ENCODE measurements at regions not wholly inside any gene's neighbourhood (a gene's known extent, or its start where the extent isn't known, plus 50 kb on each side); places are given as distances from the start of the nearest gene placed in this dataset.

DNA sequence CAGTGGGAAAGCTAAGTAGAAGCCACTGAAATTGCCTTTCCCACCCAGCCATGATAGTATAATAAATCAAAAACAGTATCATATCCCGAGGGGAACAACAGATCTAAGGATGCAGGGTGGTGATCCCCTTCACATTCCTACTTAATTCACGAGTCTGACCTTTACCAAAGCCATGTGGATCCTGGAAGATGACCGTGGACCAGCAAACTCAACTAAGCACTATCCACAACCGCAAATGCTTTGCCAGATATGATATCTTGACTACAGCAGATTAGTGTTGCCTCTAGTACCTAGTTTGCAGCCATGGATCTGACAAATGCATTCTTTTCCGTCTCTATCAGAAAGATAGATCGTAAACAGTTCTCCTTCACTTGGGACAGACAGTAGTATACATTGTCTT, 67.3 kb upstream of the IL6 start:
- H3K27ac ChIP-seq (ENCODE audit: insufficient read depth, low read length, poor library complexity, severe bottlenecking): no peak overlapping the region

DNA sequence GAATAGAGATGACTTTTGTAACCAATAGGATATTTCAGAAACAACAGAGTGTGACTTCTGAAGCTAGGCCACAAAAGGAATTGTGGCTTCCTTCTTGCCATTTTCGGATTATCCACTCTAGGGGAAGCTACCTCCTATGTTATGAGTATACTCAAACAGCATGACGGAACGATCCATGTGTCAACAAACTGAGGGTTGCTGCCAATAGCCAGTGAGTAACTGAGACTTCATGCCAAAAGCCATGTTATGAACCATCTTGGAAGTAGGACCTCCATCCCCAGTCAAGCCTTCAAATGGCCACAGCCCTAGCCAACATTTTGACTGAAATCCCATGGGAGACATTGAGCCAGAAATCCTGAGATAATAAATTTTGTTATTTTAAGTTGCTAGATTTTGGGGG, 69.0 kb upstream of the IL6 start:
- H3K4me1 ChIP-seq (ENCODE audit: control insufficient read depth, insufficient read depth, low read length, poor library complexity, severe bottlenecking): no peaks in the 10 kb centered on the region
- H3K27ac ChIP-seq (ENCODE audit: insufficient read depth, low read length, poor library complexity, severe bottlenecking): no peak overlapping the region
- no peak for DNase-seq
- no peaks in the 10 kb centered on the region for H3K9me3 ChIP-seq (ENCODE audit: control insufficient read depth, low read length)
- no peaks in the 10 kb centered on the region for H3K27me3 ChIP-seq (replicated peaks; ENCODE audit: control insufficient read depth, insufficient read depth, low read length, poor library complexity, severe bottlenecking)
- no peaks in the 10 kb centered on the region for H3K36me3 ChIP-seq (ENCODE audit: control insufficient read depth, insufficient read depth, low read length)
- no peak overlapping the region for H3K4me3 ChIP-seq (ENCODE audit: insufficient read depth, low read depth, low read length, poor library complexity, severe bottlenecking)

More for the DNA sequence above, 67.3 kb upstream of the IL6 start:
- no peaks in the 10 kb centered on the region for H3K4me1 ChIP-seq (ENCODE audit: control insufficient read depth, insufficient read depth, low read length, poor library complexity, severe bottlenecking)
- H3K4me3 ChIP-seq (ENCODE audit: insufficient read depth, low read depth, low read length, poor library complexity, severe bottlenecking): no peak overlapping the region
- no peaks in the 10 kb centered on the region for H3K9me3 ChIP-seq (ENCODE audit: control insufficient read depth, low read length)
- no peak for DNase-seq
- no peaks in the 10 kb centered on the region for H3K27me3 ChIP-seq (replicated peaks; ENCODE audit: control insufficient read depth, insufficient read depth, low read length, poor library complexity, severe bottlenecking)
- no peaks in the 10 kb centered on the region for H3K36me3 ChIP-seq (ENCODE audit: control insufficient read depth, insufficient read depth, low read length)

DNA sequence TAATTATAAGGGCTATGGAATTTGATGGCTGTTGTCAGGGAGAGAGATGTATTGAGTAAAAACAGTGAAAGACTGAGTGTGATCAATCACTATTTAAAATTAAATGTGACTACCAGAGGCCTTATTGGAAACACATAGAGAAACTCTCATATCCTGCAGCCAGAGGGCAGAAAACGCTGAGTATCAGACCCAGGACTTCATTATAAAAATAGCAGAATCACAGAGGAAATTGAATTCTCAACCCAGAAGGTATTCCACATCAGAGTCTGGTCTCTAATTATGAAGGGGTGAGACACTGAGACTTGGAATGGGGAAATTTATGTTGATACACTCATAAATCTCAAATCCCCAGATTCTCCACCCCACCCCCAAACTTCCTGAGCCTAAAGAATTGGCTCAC, 69.5 kb upstream of the IL6 start:
- DNase-seq: no peak
- Histone ChIP-seq H3K27me3 (replicated peaks; ENCODE audit: control insufficient read depth, insufficient read depth, low read length, poor library complexity, severe bottlenecking) (no peaks in the 10 kb centered on the region), H3K36me3 (ENCODE audit: control insufficient read depth, insufficient read depth, low read length) (no peaks in the 10 kb centered on the region), H3K9me3 (ENCODE audit: control insufficient read depth, low read length) (no peaks in the 10 kb centered on the region), H3K4me1 (ENCODE audit: control insufficient read depth, insufficient read depth, low read length, poor library complexity, severe bottlenecking) (no peaks in the 10 kb centered on the region), H3K27ac (ENCODE audit: insufficient read depth, low read length, poor library complexity, severe bottlenecking) (no peak overlapping the region), H3K4me3 (ENCODE audit: insufficient read depth, low read depth, low read length, poor library complexity, severe bottlenecking) (no peak overlapping the region)

DNA sequence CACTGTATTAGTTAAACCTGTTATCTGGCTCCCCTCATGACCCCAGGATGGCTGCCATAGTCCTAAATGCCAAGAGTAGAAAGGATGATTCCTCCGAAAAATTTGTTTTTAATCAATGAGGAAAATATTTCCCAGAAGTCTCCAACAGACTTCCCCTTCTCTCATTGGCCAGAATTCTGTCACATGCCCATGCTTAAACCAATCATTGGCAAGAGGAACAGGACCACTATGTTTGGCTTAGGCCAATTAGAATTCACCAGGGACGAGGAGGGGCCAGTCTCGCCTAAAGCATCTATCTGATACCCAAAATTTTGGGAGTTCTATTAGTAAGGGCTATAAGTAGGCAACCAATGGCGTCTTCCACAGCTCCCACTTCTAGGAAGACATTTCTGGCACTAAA, 71.2 kb upstream of the IL6 start:
- H3K27ac ChIP-seq (ENCODE audit: insufficient read depth, low read length, poor library complexity, severe bottlenecking): no peak overlapping the region
- H3K4me1 ChIP-seq (ENCODE audit: control insufficient read depth, insufficient read depth, low read length, poor library complexity, severe bottlenecking): no peaks in the 10 kb centered on the region
- no peaks in the 10 kb centered on the region for H3K27me3 ChIP-seq (replicated peaks; ENCODE audit: control insufficient read depth, insufficient read depth, low read length, poor library complexity, severe bottlenecking)
- H3K36me3 ChIP-seq (ENCODE audit: control insufficient read depth, insufficient read depth, low read length): no peaks in the 10 kb centered on the region
- no peaks in the 10 kb centered on the region for H3K9me3 ChIP-seq (ENCODE audit: control insufficient read depth, low read length)
- DNase-seq: no peak
- no peak overlapping the region for H3K4me3 ChIP-seq (ENCODE audit: insufficient read depth, low read depth, low read length, poor library complexity, severe bottlenecking)

DNA sequence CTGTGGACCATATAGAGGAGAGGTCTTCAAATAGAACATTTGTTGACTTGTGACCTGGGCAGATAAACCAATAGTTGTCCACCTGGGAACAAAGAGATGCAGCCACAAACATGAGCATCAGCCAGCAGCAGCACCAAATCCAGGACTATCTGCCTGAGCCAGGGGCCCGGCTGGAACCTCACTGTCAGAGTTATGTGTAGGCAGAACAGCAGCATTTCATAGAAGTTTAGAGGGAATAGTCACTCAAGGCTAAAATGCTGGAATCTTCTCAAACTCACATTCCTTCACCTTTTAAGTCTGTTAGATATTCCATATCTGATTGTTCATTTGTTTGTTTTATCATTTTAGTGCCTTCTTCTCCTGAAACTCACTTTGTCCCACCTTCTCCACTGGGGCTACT, 72.2 kb upstream of the IL6 start:
- H3K36me3 ChIP-seq (ENCODE audit: control insufficient read depth, insufficient read depth, low read length): no peaks in the 10 kb centered on the region
- no peaks in the 10 kb centered on the region for H3K9me3 ChIP-seq (ENCODE audit: control insufficient read depth, low read length)
- no peak overlapping the region for H3K4me3 ChIP-seq (ENCODE audit: insufficient read depth, low read depth, low read length, poor library complexity, severe bottlenecking)
- no peaks in the 10 kb centered on the region for H3K4me1 ChIP-seq (ENCODE audit: control insufficient read depth, insufficient read depth, low read length, poor library complexity, severe bottlenecking)
- no peaks in the 10 kb centered on the region for H3K27me3 ChIP-seq (replicated peaks; ENCODE audit: control insufficient read depth, insufficient read depth, low read length, poor library complexity, severe bottlenecking)
- DNase-seq: no peak
- H3K27ac ChIP-seq (ENCODE audit: insufficient read depth, low read length, poor library complexity, severe bottlenecking): no peak overlapping the region

DNA sequence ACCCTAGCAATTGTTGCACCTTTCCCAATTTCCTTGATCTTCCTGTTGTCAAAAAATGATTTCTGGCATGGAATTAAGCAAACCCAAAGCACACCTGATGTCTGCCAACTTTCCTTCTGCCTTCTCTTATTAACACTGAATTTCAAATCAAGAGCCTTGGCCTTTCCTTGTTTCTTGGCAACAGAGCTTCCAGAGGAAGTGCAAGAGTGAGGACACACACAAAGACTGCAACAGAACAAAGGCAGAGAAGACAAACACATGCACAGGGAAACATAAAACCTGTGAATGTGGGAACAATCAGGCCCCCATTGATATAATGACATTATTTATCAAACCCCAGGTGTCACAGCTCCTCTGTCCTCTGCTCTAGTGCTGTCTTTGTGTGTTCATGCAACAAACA, 73.0 kb upstream of the IL6 start:
- Histone ChIP-seq H3K9me3 (ENCODE audit: control insufficient read depth, low read length) (no peaks in the 10 kb centered on the region), H3K27me3 (replicated peaks; ENCODE audit: control insufficient read depth, insufficient read depth, low read length, poor library complexity, severe bottlenecking) (no peaks in the 10 kb centered on the region), H3K27ac (ENCODE audit: insufficient read depth, low read length, poor library complexity, severe bottlenecking) (no peak overlapping the region), H3K36me3 (ENCODE audit: control insufficient read depth, insufficient read depth, low read length) (no peaks in the 10 kb centered on the region), H3K4me3 (ENCODE audit: insufficient read depth, low read depth, low read length, poor library complexity, severe bottlenecking) (no peak overlapping the region), H3K4me1 (ENCODE audit: control insufficient read depth, insufficient read depth, low read length, poor library complexity, severe bottlenecking) (no peaks in the 10 kb centered on the region)
- DNase-seq: no peak

DNA sequence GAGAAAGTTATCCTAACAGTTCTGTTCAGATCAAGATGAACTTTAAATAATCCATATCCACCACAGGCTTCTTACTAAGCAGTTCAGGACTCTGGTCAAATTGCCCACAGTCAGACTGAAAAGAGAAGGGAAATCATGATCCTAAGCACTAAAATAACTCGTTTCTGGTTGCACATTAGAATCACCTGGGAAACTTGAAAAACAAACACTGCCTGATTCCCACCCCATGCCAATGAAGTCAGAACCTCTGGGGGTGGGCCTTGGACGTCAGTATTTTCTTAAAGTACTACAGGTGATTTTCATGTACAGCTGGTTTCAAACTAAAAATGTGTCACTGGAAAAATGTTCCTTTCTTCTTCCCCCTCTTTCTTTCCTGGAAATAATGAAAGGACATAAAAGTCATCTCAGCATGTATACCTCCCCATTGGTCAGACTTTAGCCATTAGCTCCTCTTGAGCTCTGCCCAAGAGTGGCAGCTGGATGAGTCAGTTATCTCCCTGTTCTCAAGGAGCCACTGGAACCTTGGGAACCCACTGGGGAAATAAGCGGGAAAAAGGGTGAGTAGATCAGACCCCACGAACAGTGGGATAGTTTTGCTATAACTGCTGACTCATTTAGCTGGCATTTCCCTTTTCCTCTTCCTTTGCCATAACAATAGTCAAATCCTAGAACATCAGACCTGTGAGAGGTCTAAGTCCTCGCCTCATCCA, 75.3 kb upstream of the IL6 start:
- Histone ChIP-seq H3K9me3 (ENCODE audit: control insufficient read depth, low read length) (peaks cover 4% of the 10 kb centered on the region), H3K27me3 (replicated peaks; ENCODE audit: control insufficient read depth, insufficient read depth, low read length, poor library complexity, severe bottlenecking) (no peaks in the 10 kb centered on the region), H3K4me1 (ENCODE audit: control insufficient read depth, insufficient read depth, low read length, poor library complexity, severe bottlenecking) (no peaks in the 10 kb centered on the region), H3K36me3 (ENCODE audit: control insufficient read depth, insufficient read depth, low read length) (no peaks in the 10 kb centered on the region), H3K27ac (ENCODE audit: insufficient read depth, low read length, poor library complexity, severe bottlenecking) (no peak overlapping the region), H3K4me3 (ENCODE audit: insufficient read depth, low read depth, low read length, poor library complexity, severe bottlenecking) (no peak overlapping the region)
- no peak for DNase-seq

DNA sequence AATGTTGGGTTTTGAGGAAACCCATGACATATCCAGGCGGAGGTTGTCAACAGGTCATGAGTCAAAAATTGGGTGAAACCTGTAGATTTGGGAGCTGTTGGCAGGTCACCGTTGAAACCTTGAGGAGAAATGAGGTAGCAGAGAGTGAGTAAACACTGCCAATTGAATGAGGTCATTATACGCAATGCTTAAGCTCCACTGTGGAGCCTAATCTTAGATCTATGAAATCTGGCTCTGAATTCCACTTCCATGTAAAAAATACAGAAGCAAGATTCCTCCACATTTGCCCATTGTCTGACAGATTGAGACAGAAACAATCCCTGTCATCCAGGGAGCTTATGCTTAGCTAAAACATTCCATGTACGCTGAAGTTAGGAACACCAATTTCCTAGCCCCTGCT, 76.0 kb upstream of the IL6 start:
- no peak overlapping the region for H3K27ac ChIP-seq (ENCODE audit: insufficient read depth, low read length, poor library complexity, severe bottlenecking)
- no peak for DNase-seq

DNA sequence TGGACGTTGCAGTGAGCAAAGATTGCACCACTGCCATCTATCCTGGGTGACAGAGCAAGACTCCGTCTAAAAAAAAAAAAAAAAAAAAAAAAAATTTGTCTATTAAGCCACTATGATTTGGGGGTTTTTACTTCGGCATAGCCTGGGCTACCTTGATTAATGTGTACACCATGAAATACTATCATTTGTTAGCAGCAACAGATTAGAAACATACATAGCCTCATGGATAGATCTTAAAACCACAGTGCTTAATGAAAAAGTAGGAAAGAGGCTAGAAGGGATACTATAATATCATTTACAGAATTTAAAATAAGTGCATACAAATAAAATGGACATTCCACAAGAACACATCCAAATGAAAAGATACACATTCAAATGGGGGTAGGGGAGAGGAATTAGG, 77.3 kb upstream of the IL6 start:
- DNase-seq: no peak
- Histone ChIP-seq H3K27ac (ENCODE audit: insufficient read depth, low read length, poor library complexity, severe bottlenecking) (no peak overlapping the region), H3K27me3 (replicated peaks; ENCODE audit: control insufficient read depth, insufficient read depth, low read length, poor library complexity, severe bottlenecking) (no peaks in the 10 kb centered on the region), H3K4me3 (ENCODE audit: insufficient read depth, low read depth, low read length, poor library complexity, severe bottlenecking) (no peak overlapping the region), H3K4me1 (ENCODE audit: control insufficient read depth, insufficient read depth, low read length, poor library complexity, severe bottlenecking) (no peaks in the 10 kb centered on the region), H3K36me3 (ENCODE audit: control insufficient read depth, insufficient read depth, low read length) (no peaks in the 10 kb centered on the region), H3K9me3 (ENCODE audit: control insufficient read depth, low read length) (peaks cover 12% of the 10 kb centered on the region)

More for the DNA sequence above, 76.0 kb upstream of the IL6 start:
- Histone ChIP-seq H3K9me3 (ENCODE audit: control insufficient read depth, low read length) (peaks cover 4% of the 10 kb centered on the region), H3K4me1 (ENCODE audit: control insufficient read depth, insufficient read depth, low read length, poor library complexity, severe bottlenecking) (no peaks in the 10 kb centered on the region), H3K27me3 (replicated peaks; ENCODE audit: control insufficient read depth, insufficient read depth, low read length, poor library complexity, severe bottlenecking) (no peaks in the 10 kb centered on the region), H3K36me3 (ENCODE audit: control insufficient read depth, insufficient read depth, low read length) (no peaks in the 10 kb centered on the region), H3K4me3 (ENCODE audit: insufficient read depth, low read depth, low read length, poor library complexity, severe bottlenecking) (no peak overlapping the region)

DNA sequence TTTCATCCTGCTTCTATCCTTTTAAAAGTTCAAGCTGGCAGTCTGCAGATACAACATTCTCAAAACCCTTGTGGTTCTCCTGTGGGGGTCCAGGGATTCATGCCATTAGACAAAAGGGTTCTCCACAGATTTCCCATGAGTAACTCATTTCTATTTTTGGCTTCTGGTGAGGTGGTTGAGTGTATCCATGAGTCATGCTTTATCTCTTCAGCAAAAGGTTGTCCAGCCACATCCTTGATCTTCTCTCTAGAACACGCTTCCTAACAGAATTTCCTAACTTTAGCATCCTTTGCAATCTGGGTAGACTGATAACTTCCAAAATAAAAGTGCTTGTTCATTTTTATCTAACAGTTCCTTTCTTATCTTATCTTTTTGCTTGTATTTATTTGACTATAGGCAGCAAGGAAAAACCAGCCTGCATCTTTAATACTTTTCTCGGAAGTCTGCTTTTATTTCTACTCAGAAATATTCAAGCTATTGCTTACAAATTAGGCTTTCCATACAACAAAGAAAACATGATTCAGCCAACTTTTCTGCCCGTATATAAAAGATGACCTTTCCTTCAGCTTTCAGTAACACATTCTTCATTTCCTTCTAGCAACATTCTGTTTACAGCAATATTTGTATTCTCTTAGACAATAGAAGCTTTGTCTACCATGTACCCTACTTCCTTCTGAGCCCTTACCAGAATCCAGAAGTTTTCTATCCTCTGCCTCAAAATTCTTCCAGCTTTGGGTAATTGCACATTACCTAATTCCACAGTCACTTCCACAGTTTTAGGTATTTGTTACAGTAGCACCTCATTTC, 79.3 kb upstream of the IL6 start:
- H3K27ac ChIP-seq (ENCODE audit: insufficient read depth, low read length, poor library complexity, severe bottlenecking): no peak overlapping the region
- H3K9me3 ChIP-seq (ENCODE audit: control insufficient read depth, low read length): peaks cover 12% of the 10 kb centered on the region
- H3K36me3 ChIP-seq (ENCODE audit: control insufficient read depth, insufficient read depth, low read length): no peaks in the 10 kb centered on the region
- H3K27me3 ChIP-seq (replicated peaks; ENCODE audit: control insufficient read depth, insufficient read depth, low read length, poor library complexity, severe bottlenecking): no peaks in the 10 kb centered on the region
- no peaks in the 10 kb centered on the region for H3K4me1 ChIP-seq (ENCODE audit: control insufficient read depth, insufficient read depth, low read length, poor library complexity, severe bottlenecking)
- DNase-seq: no peak
- no peak overlapping the region for H3K4me3 ChIP-seq (ENCODE audit: insufficient read depth, low read depth, low read length, poor library complexity, severe bottlenecking)
